ENCODE measurements at regions not wholly inside any gene's neighbourhood (a gene's known extent, or its start where the extent isn't known, plus 50 kb on each side); places are given as distances from the start of the nearest gene placed in this dataset.
A peak's percentile ranks its signal among the peaks of the same experiment; 100 is the strongest.
"Not testable (repeated sequence)": the region's sequence is repeated elsewhere in the genome, so short reads cannot be mapped to it uniquely, and the experiment has no call there.

- DNase-seq, result no peak
These were observed 224.5 kb upstream of the FOXG1 start for GRCh38 chr14:28542040-28542439.

DNA sequence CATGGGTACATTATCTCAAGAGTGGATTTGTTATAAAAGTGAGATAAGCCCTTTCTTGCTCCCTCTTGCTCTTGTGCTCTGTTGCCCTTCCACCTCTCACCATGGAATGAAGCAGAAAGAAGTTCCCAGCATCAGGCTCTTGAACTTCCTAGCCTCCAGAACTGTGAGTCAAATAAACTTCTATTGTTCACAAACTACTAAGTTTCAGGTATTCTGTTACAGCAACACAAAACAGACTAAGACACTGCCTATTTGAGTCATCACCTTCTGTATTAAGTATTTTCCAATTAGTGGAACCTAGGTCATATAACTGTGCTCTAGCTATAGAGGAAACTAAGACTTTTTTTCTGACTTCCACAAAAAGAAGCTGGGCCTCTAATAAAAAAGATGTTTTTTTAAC is 201.2 kb upstream of the FOXG1 start:
- DNase-seq, result no peak

DNA sequence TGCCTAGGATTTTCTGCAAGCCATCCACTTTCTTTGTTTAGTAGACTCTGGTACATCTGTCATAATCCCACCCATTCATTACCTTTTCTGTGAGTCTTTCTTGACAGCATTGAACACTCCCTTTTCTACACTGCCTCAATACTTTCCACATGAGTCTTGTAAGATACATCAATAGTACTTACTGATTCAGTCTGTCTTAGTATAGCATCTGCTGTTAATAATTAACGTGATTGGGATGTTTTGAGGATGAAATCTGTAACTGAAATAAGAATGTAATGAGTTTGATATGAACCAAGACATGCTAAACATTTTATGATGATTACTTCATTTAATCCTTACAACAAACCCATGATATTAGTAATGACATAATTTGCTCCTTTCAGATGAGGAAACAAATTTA is 196.2 kb upstream of the FOXG1 start:
- DNase-seq, result no peak

GRCh38 chr14:28571636-28572035 is 195.0 kb upstream of the FOXG1 start:
- DNase-seq, result no peak

DNA sequence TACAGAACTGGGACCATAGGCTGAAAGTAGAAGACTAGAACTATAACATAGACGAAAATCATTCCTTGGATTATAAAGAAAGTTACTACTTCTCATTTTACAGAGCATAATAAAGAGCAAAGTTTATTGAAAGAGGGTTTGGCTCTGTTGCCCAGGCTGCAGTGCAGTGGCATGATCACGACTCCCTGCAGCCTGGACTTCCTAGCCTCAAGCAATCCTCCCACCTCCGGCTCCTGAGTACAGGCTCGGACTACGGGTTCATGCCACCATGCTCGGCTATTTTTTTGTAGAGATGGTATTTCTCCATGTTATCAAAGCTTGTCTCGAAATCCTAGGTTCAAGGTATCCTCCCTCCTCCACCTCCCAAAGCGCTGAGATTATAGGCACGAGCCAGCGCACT is 190.1 kb upstream of the FOXG1 start:
- no peak for DNase-seq

GRCh38 chr14:28577187-28577586 is 189.4 kb upstream of the FOXG1 start:
- no peak for DNase-seq

DNA sequence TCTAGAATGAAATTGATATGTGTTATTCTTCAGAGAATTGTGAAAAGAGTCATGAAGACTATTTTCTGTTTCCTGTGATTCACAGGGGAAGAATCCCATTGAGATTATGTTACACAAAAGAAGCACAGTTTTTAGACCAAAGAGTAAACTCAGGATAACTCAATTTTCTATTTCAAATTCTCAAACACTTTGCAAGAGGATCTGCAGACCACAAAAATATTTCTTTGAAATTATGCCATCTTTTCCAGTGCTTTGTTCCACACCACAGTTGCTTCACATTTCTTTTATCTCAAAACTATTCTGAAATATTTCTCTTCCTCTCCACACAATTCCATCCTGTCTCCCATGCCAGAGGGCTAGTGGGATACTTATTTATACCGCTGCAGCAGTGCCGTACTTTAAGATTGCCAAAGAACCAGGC is 188.9 kb upstream of the FOXG1 start:
- DNase-seq, result no peak

GRCh38 chr14:28584951-28585350 is 181.6 kb upstream of the FOXG1 start:
- DNase-seq, result no peak

- no peak for DNase-seq
These were observed 176.8 kb upstream of the FOXG1 start for GRCh38 chr14:28589792-28590191.

GRCh38 chr14:28596391-28596790 is 170.2 kb upstream of the FOXG1 start:
- no peak for DNase-seq

DNA sequence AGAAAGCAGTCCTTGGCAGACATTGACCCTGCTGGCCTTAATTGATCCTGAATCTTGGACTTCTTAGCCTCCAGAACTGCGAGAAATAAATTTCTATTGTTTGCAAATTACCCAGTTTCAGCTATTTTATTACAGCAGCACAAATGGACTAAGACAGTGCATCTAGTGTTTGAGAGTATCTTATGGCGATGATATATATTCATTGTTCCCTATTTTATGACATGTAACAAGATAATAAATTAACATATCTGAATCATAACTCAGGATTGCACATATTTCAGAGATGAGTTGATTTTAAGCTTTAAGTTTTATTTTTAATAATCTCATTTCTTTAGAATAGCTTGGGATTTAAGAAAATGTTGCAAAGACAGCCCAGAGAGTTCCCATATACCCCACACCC is 167.4 kb upstream of the FOXG1 start:
- no peak for DNase-seq

- no peak for DNase-seq
These were observed 167.0 kb upstream of the FOXG1 start for GRCh38 chr14:28599605-28600004.

- DNase-seq, result no peak
These were observed 163.0 kb upstream of the FOXG1 start for GRCh38 chr14:28603606-28604005.

DNA sequence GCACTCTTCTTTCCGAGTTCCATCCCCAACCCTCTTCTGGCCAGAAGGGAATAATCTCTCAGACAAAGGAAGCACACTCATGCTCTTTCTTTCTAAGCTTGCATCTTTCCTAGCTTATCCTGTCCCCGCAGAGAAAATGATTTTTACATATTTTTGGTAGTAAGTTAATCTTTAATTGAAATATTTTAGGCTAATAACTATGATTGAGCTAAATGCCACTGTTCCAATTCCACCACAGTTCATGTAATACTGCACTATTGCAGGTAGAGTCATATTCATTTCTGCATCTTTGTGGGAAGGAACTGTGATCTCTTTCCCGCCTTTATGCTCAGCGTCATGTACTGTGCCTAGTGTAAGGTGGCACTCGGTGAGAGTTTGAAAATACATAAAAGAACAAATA is 158.9 kb upstream of the FOXG1 start:
- no peak for DNase-seq

GRCh38 chr14:28608443-28608842 is 158.1 kb upstream of the FOXG1 start:
- no peak for DNase-seq

DNA sequence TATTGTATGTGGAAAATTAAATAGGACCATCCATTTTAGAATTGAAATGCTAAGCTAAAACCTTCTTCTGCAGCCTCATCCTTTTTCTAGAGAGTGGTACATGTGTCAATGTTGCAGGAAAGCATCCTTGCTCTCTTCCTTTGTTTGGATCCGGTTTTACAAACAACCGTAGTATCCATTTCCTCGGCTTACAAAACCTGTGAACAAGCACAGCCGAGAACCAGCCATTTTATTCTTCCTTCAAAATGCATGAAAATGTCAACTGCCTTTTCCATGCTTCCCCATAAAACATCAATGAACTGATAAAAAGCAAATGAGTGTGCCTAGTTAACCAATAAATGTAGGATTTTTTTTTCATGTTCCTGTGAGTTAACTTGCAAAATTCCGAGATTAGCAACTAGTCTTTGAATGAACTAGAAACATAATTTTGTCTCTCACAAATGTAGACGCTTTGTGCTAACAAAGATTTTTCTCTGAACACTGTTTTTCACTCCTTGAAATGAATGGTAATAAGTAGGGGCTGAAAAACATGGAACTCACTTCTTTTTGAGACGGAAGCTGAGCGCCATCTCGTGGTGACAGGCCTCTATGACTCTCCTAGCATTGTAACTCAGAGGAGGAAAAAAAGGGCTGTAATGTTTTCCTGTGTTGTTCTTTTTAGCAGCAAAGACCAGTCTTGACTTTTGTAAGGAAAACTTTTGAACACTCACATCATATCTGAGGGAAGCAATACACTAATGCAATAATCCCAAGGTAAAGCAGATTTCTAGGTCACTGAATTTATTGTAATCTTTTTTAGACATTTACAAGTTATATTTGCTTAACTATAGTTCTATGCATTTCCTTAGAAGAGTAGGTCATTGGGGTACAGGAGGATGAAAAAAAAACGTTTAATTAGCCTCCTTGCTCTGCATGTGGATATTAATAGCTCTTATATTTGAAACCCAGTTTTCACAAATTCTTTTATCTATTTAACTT is 157.4 kb upstream of the FOXG1 start:
- peak; percentile 47 to 55 for DNase-seq

DNA sequence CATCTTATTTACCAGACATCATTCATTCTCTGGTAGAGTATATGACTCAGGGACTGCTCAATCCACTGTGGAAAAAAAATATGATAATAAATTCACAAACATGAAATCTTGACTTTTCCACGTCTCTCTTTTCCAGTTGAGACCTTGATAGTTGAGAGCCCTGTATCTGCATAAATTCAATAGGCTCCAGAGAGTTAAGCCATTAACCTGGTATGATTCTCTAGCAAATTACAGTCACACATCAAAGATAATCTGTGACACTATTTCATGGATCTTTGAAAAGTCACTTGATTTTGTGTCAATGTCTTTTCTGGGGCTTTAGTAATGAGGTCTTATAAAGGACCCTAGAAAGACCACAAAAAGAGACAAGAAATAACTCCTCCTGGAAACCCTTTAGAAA is 154.2 kb upstream of the FOXG1 start:
- DNase-seq, result no peak

GRCh38 chr14:28613532-28613931 is 153.1 kb upstream of the FOXG1 start:
- DNase-seq, result no peak

- no peak for DNase-seq
These were observed 139.8 kb upstream of the FOXG1 start for GRCh38 chr14:28626780-28627179.

DNA sequence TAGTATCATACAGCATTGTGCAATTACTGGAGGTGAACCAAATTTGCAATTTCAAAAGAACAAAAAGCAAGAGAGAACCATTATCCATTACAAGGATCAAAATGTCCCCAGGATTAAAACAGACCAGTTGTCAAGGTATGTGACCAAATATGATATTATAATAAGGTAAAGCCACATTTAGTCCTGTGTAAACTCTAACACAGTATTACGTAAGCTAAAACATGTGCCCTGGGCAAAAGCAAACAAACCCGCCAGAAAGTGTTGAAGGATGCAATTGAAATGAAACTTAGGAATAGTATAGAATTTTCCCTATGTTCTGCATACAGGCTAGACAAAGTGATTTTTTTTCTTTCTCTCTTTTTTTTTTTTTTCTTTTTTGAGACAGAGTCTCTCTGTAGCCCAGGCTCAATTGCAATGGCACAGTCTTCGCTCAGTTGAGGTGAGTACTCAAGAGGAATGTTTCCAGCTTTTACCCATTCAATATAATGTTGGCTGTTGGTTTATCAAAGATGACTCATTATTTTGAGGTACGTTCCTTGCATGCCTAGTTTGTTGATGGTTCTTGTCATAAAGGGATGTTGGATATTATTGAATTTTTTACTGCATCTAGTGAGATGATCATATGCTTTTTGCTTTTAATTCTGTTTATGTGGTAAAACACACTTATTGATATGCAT is 137.1 kb upstream of the FOXG1 start:
- no peak for DNase-seq

DNA sequence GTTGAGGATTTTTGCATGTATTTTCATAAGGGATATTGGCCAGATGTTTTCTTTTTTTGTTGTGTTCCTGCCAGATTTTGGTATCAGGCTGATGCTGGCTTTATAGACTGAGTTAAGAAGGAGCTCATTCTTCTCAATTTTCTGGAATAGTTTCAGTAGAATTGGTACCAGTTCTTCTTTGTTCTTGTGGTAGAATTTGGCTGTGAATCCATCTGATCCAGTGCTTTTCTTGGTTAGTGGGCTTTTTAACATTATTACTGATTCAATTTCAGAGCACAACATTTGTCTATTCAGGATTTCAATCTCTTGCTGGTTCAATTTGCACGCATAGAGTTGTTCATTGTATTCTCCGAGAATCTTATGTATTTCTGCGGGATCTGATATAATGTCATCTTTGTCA is 136.5 kb upstream of the FOXG1 start:
- DNase-seq, result no peak

DNA sequence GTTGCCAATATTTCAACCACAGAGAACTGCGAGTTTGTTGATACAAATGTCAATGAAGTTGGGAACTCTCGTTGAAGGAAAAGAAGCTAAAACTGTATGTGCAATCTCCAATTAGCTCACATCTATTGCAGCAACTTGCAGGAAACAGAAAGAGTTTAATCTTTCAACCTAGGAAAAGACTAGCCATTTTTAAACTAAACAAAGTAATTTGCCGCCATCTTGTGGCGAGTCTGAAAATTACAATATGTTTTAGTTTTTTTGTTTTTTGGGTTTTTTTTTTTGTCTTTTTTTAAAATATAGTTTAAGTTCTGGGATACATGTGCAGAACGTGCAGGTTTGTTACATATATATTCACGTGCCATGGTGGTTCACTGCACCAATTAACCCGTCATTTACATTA is 131.2 kb upstream of the FOXG1 start:
- DNase-seq, result no peak

GRCh38 chr14:28635816-28636215 is 130.8 kb upstream of the FOXG1 start:
- not testable (repeated sequence) for DNase-seq

- DNase-seq, result not testable (repeated sequence)
These were observed 125.4 kb upstream of the FOXG1 start for GRCh38 chr14:28641189-28641588.

Data from NCI-H1930 (cell line).